SK-N-SH (cell line): ENCODE measurements at regions not wholly inside any gene's neighbourhood (a gene's known extent, or its start where the extent isn't known, plus 50 kb on each side); places are given as distances from the start of the nearest gene placed in this dataset.

Experiments used
- CTCF ChIA-PET: fragments of 300-600, 350-600 bp; formaldehyde crosslinking; extraction: SDS; loops from one replicate; lab custom pipeline; 2021; lab: Yijun Ruan, JAX
- POLR2A ChIA-PET: fragments of 350-600 bp; sonication (Branson Sonifier 250); formaldehyde crosslinking; extraction: SDS; loops from one replicate; lab custom pipeline; 2020; ENCODE audit warnings: antibody characterized with exemption, inconsistent platforms; lab: Yijun Ruan, JAX
- DNase-seq: peaks from one replicate; pipeline ENCODE4 v3.0.0; 2012
- H2AFZ ChIP-seq: fragments of 200-600 bp; sonication (generic); 2 replicates; pipeline ENCODE4 v1.8.1; 2016; ENCODE audit warnings: antibody characterized with exemption, mild to moderate bottlenecking, low read depth
- H3F3A ChIP-seq: fragments of 200-600 bp; sonication (generic); replicated peaks from 2 replicates; pipeline ENCODE3; 2016; ENCODE audit warnings: antibody characterized with exemption, mild to moderate bottlenecking; ENCODE audit not compliant: insufficient read depth
- H3K27ac ChIP-seq, 2 experiments: fragments of 200-500 bp in 1 of 2; fragments of 200-600 bp in 1 of 2; sonication (Bioruptor generic) in 1 of 2; sonication (generic), shearing (Covaris generic) in 1 of 2; 2 replicates each; pipeline versions ENCODE4 v1.5.1 to v1.6.1; 2014 to 2016; ENCODE audit warnings: low read depth in 2 of 2, inconsistent platforms in 1 of 2, low read length in 1 of 2, mild to moderate bottlenecking in 1 of 2, mixed read lengths in 1 of 2
- H3K27me3 ChIP-seq: fragments of 200-600 bp; sonication (generic), shearing (Covaris generic); 2 replicates; pipeline ENCODE4 v1.6.1; 2016; ENCODE audit warnings: mixed run types; ENCODE audit not compliant: insufficient read depth
- H3K36me3 ChIP-seq, 2 experiments: fragments of 200-500 bp in 1 of 2; fragments of 200-600 bp in 1 of 2; sonication (Bioruptor generic) in 1 of 2; sonication (generic) in 1 of 2; replicated peaks in 1 of 2; 2 replicates each; pipeline versions ENCODE3 to v1.5.1; 2014 to 2016; ENCODE audit warnings: low read length in 1 of 2, mild to moderate bottlenecking in 1 of 2; ENCODE audit not compliant: insufficient read depth in 2 of 2, control insufficient read depth in 1 of 2
- H3K4me1 ChIP-seq, 2 experiments: fragments of 200-500 bp in 1 of 2; fragments of 200-600 bp in 1 of 2; sonication (Bioruptor generic) in 1 of 2; sonication (generic), shearing (Covaris generic) in 1 of 2; 2 replicates each; pipeline versions ENCODE4 v1.5.1 to v1.6.1; 2014 to 2016; ENCODE audit warnings: low read depth in 1 of 2, low read length in 1 of 2, mixed run types in 1 of 2; ENCODE audit not compliant: insufficient read depth in 2 of 2, control insufficient read depth in 1 of 2
- H3K4me2 ChIP-seq: fragments of 200-600 bp; sonication (generic), shearing (Covaris generic); 2 replicates; pipeline ENCODE4 v1.6.1; 2017; ENCODE audit warnings: mixed run types
- H3K4me3 ChIP-seq, 2 experiments: fragments of 200-500 bp in 1 of 2; fragments of 200-600 bp in 1 of 2; sonication (Bioruptor generic) in 1 of 2; sonication (generic), shearing (Covaris generic) in 1 of 2; 2 replicates each; pipeline versions ENCODE4 v1.5.1 to v1.8.1; 2014 to 2016; ENCODE audit warnings: low read depth in 2 of 2, inconsistent platforms in 1 of 2, low read length in 1 of 2, mild to moderate bottlenecking in 1 of 2, mixed read lengths in 1 of 2, moderate library complexity in 1 of 2
- H3K79me2 ChIP-seq: fragments of 200-600 bp; sonication (generic); 2 replicates; pipeline ENCODE4 v1.8.1; 2017; ENCODE audit warnings: mild to moderate bottlenecking; ENCODE audit not compliant: insufficient read depth
- H3K9ac ChIP-seq: fragments of 200-600 bp; sonication (generic); 2 replicates; pipeline ENCODE4 v1.6.1; 2017; ENCODE audit warnings: mixed run types
- H3K9me2 ChIP-seq: fragments of 200-600 bp; sonication (generic); 2 replicates; pipeline ENCODE4 v1.6.1; 2017; ENCODE audit warnings: mixed run types
- H3K9me3 ChIP-seq: fragments of 200-600 bp; sonication (generic); 2 replicates; pipeline ENCODE4 v1.6.1; 2017; ENCODE audit warnings: mixed run types, mild to moderate bottlenecking, moderate library complexity
- H4K20me1 ChIP-seq: fragments of 200-600 bp; sonication (generic); 2 replicates; pipeline ENCODE4 v1.6.1; 2017; ENCODE audit warnings: mild to moderate bottlenecking, mixed run types; ENCODE audit not compliant: insufficient read depth
- CHD2 ChIP-seq: fragments of 150-350 bp; IDR thresholded peaks from 2 replicates; pipeline ENCODE4 v1.6.1; 2018; ENCODE audit warnings: low read length; ENCODE audit not compliant: partially characterized antibody
- ELF1 ChIP-seq: IDR thresholded peaks from 2 replicates; pipeline ENCODE4 v1.4.0; 2012
- EZH2phosphoT487 ChIP-seq: fragments of 200-600 bp; sonication (generic); IDR thresholded peaks from 2 replicates; pipeline ENCODE4 v1.6.1; 2017; ENCODE audit warnings: low read depth, mixed run types, mild to moderate bottlenecking, antibody characterized with exemption, moderate library complexity, borderline replicate concordance
- FOSL2 ChIP-seq: IDR thresholded peaks from 2 replicates; pipeline ENCODE4 v1.4.0; 2012; ENCODE audit warnings: low read depth, mild to moderate bottlenecking, moderate library complexity, borderline replicate concordance
- FOXJ3 ChIP-seq: sonication (generic); formaldehyde crosslinking; IDR thresholded peaks from 2 replicates; pipeline ENCODE4 v1.5.1; 2020; ENCODE audit warnings: mild to moderate bottlenecking, missing genetic modification reagents
- FOXM1 ChIP-seq: IDR thresholded peaks from 2 replicates; pipeline ENCODE4 v1.4.0; 2012; ENCODE audit warnings: low read depth, mild to moderate bottlenecking
- GABPA ChIP-seq: IDR thresholded peaks from 2 replicates; pipeline ENCODE4 v1.4.0; 2012; ENCODE audit warnings: low read depth, mild to moderate bottlenecking
- GATA2 ChIP-seq: sonication (generic); formaldehyde crosslinking; IDR thresholded peaks from 2 replicates; pipeline ENCODE4 v1.5.0; 2020; ENCODE audit warnings: mild to moderate bottlenecking, missing genetic modification reagents
- MXI1 ChIP-seq: IDR thresholded peaks from 2 replicates; pipeline ENCODE4 v1.6.1; 2012; ENCODE audit warnings: mild to moderate bottlenecking, low read depth, low read length, improper control_type of control experiment
- NFIC ChIP-seq: IDR thresholded peaks from 2 replicates; pipeline ENCODE4 v1.4.0; 2012; ENCODE audit warnings: borderline replicate concordance
- PBX3 ChIP-seq: IDR thresholded peaks from 2 replicates; pipeline ENCODE4; 2012
- POLR2AphosphoS5 ChIP-seq: IDR thresholded peaks from 2 replicates; pipeline ENCODE4 v1.6.1; 2012; ENCODE audit warnings: low read depth, low read length
- RAD21 ChIP-seq: IDR thresholded peaks from 2 replicates; pipeline ENCODE4 v1.6.1; 2012; ENCODE audit warnings: mild to moderate bottlenecking, low read length
- RCOR1 ChIP-seq: fragments of 150-350 bp; IDR thresholded peaks from 2 replicates; pipeline ENCODE4 v1.6.1; 2017; ENCODE audit warnings: antibody characterized with exemption, low read length
- RFX5 ChIP-seq: IDR thresholded peaks from 2 replicates; pipeline ENCODE4 v1.6.1; 2012; ENCODE audit warnings: mild to moderate bottlenecking, improper control_type of control experiment, low read length
- RXRA ChIP-seq: IDR thresholded peaks from 2 replicates; pipeline ENCODE4 v1.4.0; 2012; ENCODE audit warnings: low read depth, mild to moderate bottlenecking, borderline replicate concordance
- TAF1 ChIP-seq: IDR thresholded peaks from 2 replicates; pipeline ENCODE4 v1.6.1; 2012; ENCODE audit warnings: low read depth, mild to moderate bottlenecking, low read length, moderate library complexity, borderline replicate concordance
- TCF12 ChIP-seq: IDR thresholded peaks from 2 replicates; pipeline ENCODE4 v1.4.0; 2012
- TEAD4 ChIP-seq: IDR thresholded peaks from 2 replicates; pipeline ENCODE4 v1.4.0; 2012; ENCODE audit warnings: mild to moderate bottlenecking, borderline replicate concordance; ENCODE audit not compliant: insufficient read depth
- USF1 ChIP-seq: IDR thresholded peaks from 2 replicates; pipeline ENCODE4 v1.4.0; 2012; ENCODE audit warnings: low read depth, borderline replicate concordance
- YY1 ChIP-seq: IDR thresholded peaks from 2 replicates; pipeline ENCODE4 v1.4.0; 2012; ENCODE audit warnings: low read depth, mild to moderate bottlenecking
- WGBS: methylation state at CpG from one replicate; pipeline ENCODE4 v1.1.6; 2017; ENCODE audit warnings: low lambda C conversion rate; 5-methylcytosine and 5-hydroxymethylcytosine counted together

GRCh38 chr14:27320261-27320660 lies 722.4 kb upstream of the NOVA1 start:
- CTCF ChIA-PET = no interaction called here
- TF ChIP-seq RCOR1 (no peak), RXRA (no peak), RAD21 (no peak), NFIC (no peak), GABPA (no peak), FOXM1 (no peak), CHD2 (no peak), USF1 (no peak)
- Histone ChIP-seq H3K9ac (no peak overlapping the region), H3K4me2 (no peak overlapping the region), H3K27me3 (no peaks in the 10 kb centered on the region), H3K4me3 (no peak overlapping the region), H2AFZ (no peak overlapping the region), H3K36me3 (no peaks in the 10 kb centered on the region), H3K9me2 (no peaks in the 10 kb centered on the region), H3F3A (no peaks in the 10 kb centered on the region), H3K27ac (no peak overlapping the region; a peak in 1 of 4 replicates), H3K9me3 (no peaks in the 10 kb centered on the region), H3K79me2 (no peaks in the 10 kb centered on the region), H4K20me1 (no peaks in the 10 kb centered on the region), H3K4me1 (no peaks in the 10 kb centered on the region)
- POLR2A ChIA-PET = no interaction called here
- no peak for DNase-seq

- no peak overlapping the region for H3K27ac ChIP-seq
- 19% methylated on average over 3 of the region's 3 CpGs for WGBS
- H3K79me2 ChIP-seq = no peaks in the 10 kb centered on the region
- H3K27me3 ChIP-seq = no peaks in the 10 kb centered on the region
- H3K9ac ChIP-seq = no peak overlapping the region
- DNase-seq = no peak
- no peaks in the 10 kb centered on the region for H3K9me3 ChIP-seq
- no peak for TF ChIP-seq TAF1
- TF ChIP-seq YY1 = no peak
- no peak for TF ChIP-seq EZH2phosphoT487
- TF ChIP-seq CHD2 = no peak
- TF ChIP-seq NFIC = no peak
- TF ChIP-seq FOXJ3 (CRISPR knock-in tag) = no peak
- no peak for TF ChIP-seq RAD21
- no peak for TF ChIP-seq TCF12
- TF ChIP-seq FOSL2 = no peak
- TF ChIP-seq RCOR1 = no peak
- no peak for TF ChIP-seq RXRA
- TF ChIP-seq MXI1 = no peak
- TF ChIP-seq FOXM1 = no peak
- TF ChIP-seq ELF1 = no peak
- no peak for TF ChIP-seq PBX3
- no peak for TF ChIP-seq GATA2 (CRISPR knock-in tag)
- no peak for TF ChIP-seq TEAD4
- no peak for TF ChIP-seq RFX5
- no peak for TF ChIP-seq POLR2AphosphoS5
- TF ChIP-seq, all 33 proteins: peak for 0
- POLR2A ChIA-PET = no interaction called here
- Histone ChIP-seq H3K4me2 (no peak overlapping the region), H3K4me3 (no peak overlapping the region), H2AFZ (no peak overlapping the region), H3K9me2 (no peaks in the 10 kb centered on the region), H3F3A (no peaks in the 10 kb centered on the region), H3K36me3 (no peaks in the 10 kb centered on the region), H4K20me1 (no peaks in the 10 kb centered on the region), H3K4me1 (no peaks in the 10 kb centered on the region)
- CTCF ChIA-PET = no interaction called here
Measured at GRCh38 chr14:27327095-27327494, 729.3 kb upstream of the NOVA1 start.
